Esophagus squamous epithelium (tissue), 5 donors: ENCODE measurements at regions not wholly inside any gene's neighbourhood (a gene's known extent, or its start where the extent isn't known, plus 50 kb on each side); places are given as distances from the start of the nearest gene placed in this dataset.

Experiments used
- DNase-seq: peaks from one replicate; lab custom pipeline; 2025; lab: John Stamatoyannopoulos, UW
- H3K27ac ChIP-seq, 4 donors: fragments of 200-600 bp; sonication (generic); one replicate each; pipeline ENCODE4 v1.5.1; 2016 to 2019; ENCODE audit warnings: mild to moderate bottlenecking in 1 of 4
- H3K27me3 ChIP-seq, 4 donors: fragments of 200-600 bp; sonication (generic); 1 replicate in 3 of 4; 2 replicates in 1 of 4; pipeline versions ENCODE4 v1.5.1 to v1.6.0; 2017 to 2021; ENCODE audit warnings: antibody characterized with exemption in 1 of 4
- H3K36me3 ChIP-seq, 3 donors: fragments of 200-600 bp; sonication (generic); one replicate each; pipeline ENCODE4 v1.5.1; 2016 to 2019
- H3K4me1 ChIP-seq, 3 donors: fragments of 200-600 bp; sonication (generic); one replicate each; pipeline ENCODE4 v1.5.1; 2017 to 2019
- H3K4me3 ChIP-seq, 4 donors: fragments of 200-600 bp; sonication (generic); 1 replicate in 3 of 4; 2 replicates in 1 of 4; pipeline ENCODE4 v1.5.1; 2016 to 2019; ENCODE audit warnings: mild to moderate bottlenecking in 2 of 4, moderate library complexity in 1 of 4
- H3K9me3 ChIP-seq, 3 donors: fragments of 200-600 bp; sonication (generic); one replicate each; pipeline ENCODE4 v1.5.1; 2016 to 2019
- POLR2A ChIP-seq, 4 donors: fragments of 450-650 bp; IDR thresholded peaks; one replicate each; pipeline ENCODE4 v1.6.1; 2017; ENCODE audit warnings: antibody characterized with exemption in 4 of 4, mild to moderate bottlenecking in 4 of 4, moderate library complexity in 3 of 4
- WGBS, 2 donors: methylation state at CpG; one replicate each; pipeline ENCODE4 v1.1.5; 2018; 5-methylcytosine and 5-hydroxymethylcytosine counted together
- intact Hi-C: fragments of 100-400 bp; cut with DNase I; formaldehyde crosslinking; loops from one replicate; pipeline ENCODE4 v1.15.0; 2022
- TF ChIP-seq, protein P1 (sequence below), 6 experiments: fragments of 450-650 bp in 4 of 6; fragments of 200-600 bp in 2 of 6; sonication (generic) in 2 of 6; IDR thresholded peaks; one replicate each; pipeline ENCODE4 v1.5.1; 2016 to 2019; ENCODE audit warnings: antibody characterized with exemption in 6 of 6, mild to moderate bottlenecking in 4 of 6, moderate library complexity in 4 of 6
- donor health status: DM: yes; HTN: yes; CAD: no.

DNA sequence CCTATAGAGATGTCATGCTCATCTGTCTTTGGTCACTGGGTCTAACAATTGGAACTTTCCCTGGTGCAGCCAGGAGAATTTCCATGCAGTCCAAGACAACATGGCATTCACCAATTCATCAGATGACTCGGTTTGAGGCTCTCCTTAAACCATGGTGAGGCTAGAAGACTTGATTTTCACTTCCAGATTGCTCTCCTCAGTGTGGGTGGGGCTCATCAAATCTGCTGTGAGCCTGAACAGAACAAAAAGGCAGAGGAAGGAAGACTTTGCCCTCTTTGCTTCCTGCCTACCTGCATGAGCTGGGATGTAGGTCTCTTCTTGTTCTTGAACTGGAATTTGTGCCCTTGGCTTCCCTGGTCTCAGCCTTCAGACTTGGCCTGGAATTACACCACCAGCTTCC, 203.4 kb upstream of the TRIB2 start:
- no peak for DNase-seq
- WGBS, 2 donors: 57 to 88% methylated on average over 1 of the region's 1 CpG
- intact Hi-C loops: no loop called here
- TF ChIP-seq, protein P1, sequence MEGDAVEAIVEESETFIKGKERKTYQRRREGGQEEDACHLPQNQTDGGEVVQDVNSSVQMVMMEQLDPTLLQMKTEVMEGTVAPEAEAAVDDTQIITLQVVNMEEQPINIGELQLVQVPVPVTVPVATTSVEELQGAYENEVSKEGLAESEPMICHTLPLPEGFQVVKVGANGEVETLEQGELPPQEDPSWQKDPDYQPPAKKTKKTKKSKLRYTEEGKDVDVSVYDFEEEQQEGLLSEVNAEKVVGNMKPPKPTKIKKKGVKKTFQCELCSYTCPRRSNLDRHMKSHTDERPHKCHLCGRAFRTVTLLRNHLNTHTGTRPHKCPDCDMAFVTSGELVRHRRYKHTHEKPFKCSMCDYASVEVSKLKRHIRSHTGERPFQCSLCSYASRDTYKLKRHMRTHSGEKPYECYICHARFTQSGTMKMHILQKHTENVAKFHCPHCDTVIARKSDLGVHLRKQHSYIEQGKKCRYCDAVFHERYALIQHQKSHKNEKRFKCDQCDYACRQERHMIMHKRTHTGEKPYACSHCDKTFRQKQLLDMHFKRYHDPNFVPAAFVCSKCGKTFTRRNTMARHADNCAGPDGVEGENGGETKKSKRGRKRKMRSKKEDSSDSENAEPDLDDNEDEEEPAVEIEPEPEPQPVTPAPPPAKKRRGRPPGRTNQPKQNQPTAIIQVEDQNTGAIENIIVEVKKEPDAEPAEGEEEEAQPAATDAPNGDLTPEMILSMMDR (IDR thresholded peaks at IDR 0.05): no peak
- no peak for TF ChIP-seq POLR2A (IDR thresholded peaks at IDR 0.05)
- Histone ChIP-seq H3K27me3 (no peaks in the 10 kb centered on the region), H3K27ac (no peak overlapping the region), H3K9me3 (no peaks in the 10 kb centered on the region), H3K36me3 (no peaks in the 10 kb centered on the region), H3K4me3 (no peak overlapping the region), H3K4me1 (no peaks in the 10 kb centered on the region)

DNA sequence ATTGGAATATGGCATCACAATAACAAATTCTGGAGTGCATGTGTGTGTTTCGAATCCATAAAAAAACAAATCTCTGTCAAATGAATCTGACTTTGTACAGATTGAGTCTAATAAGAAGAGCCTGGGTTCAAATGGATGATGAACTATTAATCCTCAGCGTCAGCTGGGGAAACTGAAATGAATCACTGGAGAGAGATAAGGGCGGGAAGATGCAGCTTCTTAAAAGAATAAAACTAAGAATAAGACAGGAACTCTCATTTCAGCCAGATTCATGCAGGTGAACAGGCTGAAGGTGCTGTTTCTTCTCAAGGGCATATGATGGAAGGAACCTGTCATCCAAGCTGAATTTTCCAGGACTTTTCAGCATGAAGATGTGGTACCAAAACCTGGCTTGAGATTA, 202.6 kb upstream of the TRIB2 start:
- intact Hi-C loops: no loop called here
- 74 to 81% methylated on average over 3 of the region's 3 CpGs for WGBS, 2 donors

GRCh38 chr2:12514631-12515437, 201.9 kb upstream of the TRIB2 start:
- DNase-seq: no peak
- H3K9me3 ChIP-seq: no peaks in the 10 kb centered on the region
- no peak overlapping the region for H3K4me3 ChIP-seq
- no peaks in the 10 kb centered on the region for H3K4me1 ChIP-seq
- intact Hi-C loops: no loop called here
- no peaks in the 10 kb centered on the region for H3K36me3 ChIP-seq
- H3K27me3 ChIP-seq: no peaks in the 10 kb centered on the region
- no peak overlapping the region for H3K27ac ChIP-seq
- TF ChIP-seq, protein P1 (IDR thresholded peaks at IDR 0.05): no peak
- TF ChIP-seq POLR2A (IDR thresholded peaks at IDR 0.05): no peak
- 83 to 90% methylated on average over 9 of the region's 9 CpGs for WGBS, 2 donors

More for the DNA sequence above, 202.6 kb upstream of the TRIB2 start:
- H3K27me3 ChIP-seq: no peaks in the 10 kb centered on the region
- H3K9me3 ChIP-seq: no peaks in the 10 kb centered on the region
- H3K4me3 ChIP-seq: no peak overlapping the region
- no peak for DNase-seq
- no peaks in the 10 kb centered on the region for H3K36me3 ChIP-seq
- no peaks in the 10 kb centered on the region for H3K4me1 ChIP-seq
- no peak for TF ChIP-seq POLR2A (IDR thresholded peaks at IDR 0.05)
- TF ChIP-seq, protein P1 (IDR thresholded peaks at IDR 0.05): no peak
- H3K27ac ChIP-seq: no peak overlapping the region

DNA sequence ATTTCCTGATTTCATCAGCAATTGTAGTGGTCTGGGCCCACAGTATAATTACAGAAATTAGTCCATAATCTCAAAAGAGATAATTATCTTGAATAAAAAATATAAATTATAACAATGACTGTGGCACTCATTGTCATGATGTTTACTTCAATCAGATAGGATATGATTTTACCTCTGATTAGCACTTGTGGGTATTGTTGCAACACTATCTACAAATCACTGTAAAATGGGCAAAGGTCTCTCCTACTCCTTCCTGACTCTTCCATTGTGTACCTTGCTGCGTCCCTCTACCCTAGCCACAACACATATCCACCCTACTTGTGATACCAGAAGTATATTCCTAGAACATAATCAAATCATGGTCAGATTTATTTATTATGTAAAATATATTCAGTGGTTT, 200.9 kb upstream of the TRIB2 start:
- TF ChIP-seq, protein P1 (IDR thresholded peaks at IDR 0.05): no peak
- no peak for TF ChIP-seq POLR2A (IDR thresholded peaks at IDR 0.05)
- Histone ChIP-seq H3K4me3 (no peak overlapping the region), H3K27ac (no peak overlapping the region), H3K4me1 (no peaks in the 10 kb centered on the region), H3K27me3 (no peaks in the 10 kb centered on the region), H3K9me3 (no peaks in the 10 kb centered on the region), H3K36me3 (no peaks in the 10 kb centered on the region)
- 92 to 96% methylated on average over 1 of the region's 1 CpG for WGBS, 2 donors
- intact Hi-C loops: no loop called here
- no peak for DNase-seq

DNA sequence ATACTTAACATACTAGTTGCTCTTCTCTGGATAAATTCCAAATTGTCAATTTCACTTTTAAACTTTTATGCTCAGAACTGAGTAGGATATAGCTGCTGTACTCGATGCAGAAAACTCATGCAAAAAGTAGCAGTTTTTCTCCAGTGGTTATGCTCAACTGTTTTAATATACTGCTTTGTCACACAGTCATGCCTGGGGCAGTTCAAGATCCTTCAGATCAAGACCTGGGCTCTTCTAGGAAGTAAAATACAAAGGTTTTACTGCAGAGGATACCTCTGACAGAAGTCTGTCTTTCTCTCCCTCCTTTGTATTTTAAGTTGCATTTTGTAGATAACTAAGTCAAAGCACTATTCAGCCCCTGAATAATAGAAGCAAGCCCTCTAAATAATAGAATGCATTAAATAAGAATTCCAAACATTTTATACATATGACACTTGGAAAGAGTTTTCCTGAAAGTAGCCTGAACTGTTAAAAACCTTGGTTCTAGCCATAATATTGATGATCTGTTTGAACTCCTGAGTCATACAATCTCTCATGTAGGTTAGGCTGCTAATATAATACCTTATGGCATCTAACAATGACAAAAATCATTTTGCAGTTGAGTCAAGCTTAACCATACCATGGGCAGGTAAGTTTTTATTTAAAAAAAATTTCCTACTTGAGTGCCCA, 183.3 kb upstream of the TRIB2 start:
- Histone ChIP-seq H3K27me3 (no peaks in the 10 kb centered on the region), H3K4me1 (peaks cover 0 to 10% (median 3%) of the 10 kb centered on the region in 3 donors), H3K36me3 (no peaks in the 10 kb centered on the region), H3K4me3 (no peak overlapping the region), H3K27ac (no peak overlapping the region), H3K9me3 (no peaks in the 10 kb centered on the region)
- whole genome bisulfite sequencing, 2 donors: 13 to 47% methylated on average over 1 of the region's 1 CpG
- TF ChIP-seq POLR2A (IDR thresholded peaks at IDR 0.05): no peak
- TF ChIP-seq, protein P1 (IDR thresholded peaks at IDR 0.05): no peak
- intact Hi-C loops: no loop called here
- no peak for DNase-seq
